HepG2 (cell line): ENCODE measurements at regions not wholly inside any gene's neighbourhood (a gene's known extent, or its start where the extent isn't known, plus 50 kb on each side); places are given as distances from the start of the nearest gene placed in this dataset.

Source experiments
- CENPX ChIP-seq: sonication (generic); formaldehyde crosslinking; IDR thresholded peaks from 2 replicates; pipeline ENCODE4 v1.9.0; 2021; ENCODE audit warnings: mild to moderate bottlenecking, missing genetic modification reagents, moderate library complexity
- EED ChIP-seq: sonication (generic); formaldehyde crosslinking; IDR thresholded peaks from 2 replicates; pipeline ENCODE4 v1.5.0; 2020; ENCODE audit warnings: mild to moderate bottlenecking, missing genetic modification reagents
- ESRRA ChIP-seq: sonication (generic); formaldehyde crosslinking; IDR thresholded peaks from 2 replicates; pipeline ENCODE4 v1.5.1; 2020; ENCODE audit warnings: mild to moderate bottlenecking, low read depth, missing genetic modification reagents
- MBNL3 ChIP-seq: fragments of 250-450 bp; sonication (Bioruptor Pico); conservative IDR thresholded peaks from 2 replicates; pipeline ENCODE4 v1.8.0; 2022; ENCODE audit warnings: mild to moderate bottlenecking, inconsistent platforms
- RXRA ChIP-seq: sonication (generic); formaldehyde crosslinking; IDR thresholded peaks from 2 replicates; pipeline ENCODE4 v1.5.1; 2020; ENCODE audit warnings: missing genetic modification reagents
- RXRB ChIP-seq: IDR thresholded peaks from 2 replicates; pipeline ENCODE4 v1.6.1; 2016; ENCODE audit warnings: borderline replicate concordance, missing genetic modification reagents, missing compliant biosample characterization
- SNRNP70 ChIP-seq: fragments of 200-400 bp; formaldehyde crosslinking; IDR thresholded peaks from 2 replicates; pipeline ENCODE4 v1.6.1; 2017; ENCODE audit warnings: mild to moderate bottlenecking, low read depth, low read length, moderate library complexity
- TBX2 ChIP-seq: sonication (generic); formaldehyde crosslinking; IDR thresholded peaks from 2 replicates; pipeline ENCODE4 v1.5.0; 2020; ENCODE audit warnings: missing genetic modification reagents, mild to moderate bottlenecking, borderline replicate concordance
- ZBTB1 ChIP-seq: sonication (generic); formaldehyde crosslinking; IDR thresholded peaks from 2 replicates; pipeline ENCODE4 v1.4.0; 2020; ENCODE audit warnings: missing genetic modification reagents, borderline replicate concordance
- ZFP36L1 ChIP-seq: sonication (generic); formaldehyde crosslinking; IDR thresholded peaks from 2 replicates; pipeline ENCODE4 v1.8.0; 2022; ENCODE audit warnings: mild to moderate bottlenecking, missing genetic modification reagents, moderate library complexity
- ZNF121 ChIP-seq: sonication (generic); formaldehyde crosslinking; IDR thresholded peaks from 2 replicates; pipeline ENCODE4 v1.5.0; 2020; ENCODE audit warnings: mild to moderate bottlenecking, missing genetic modification reagents
- ZNF746 ChIP-seq: sonication (generic); formaldehyde crosslinking; IDR thresholded peaks from 2 replicates; pipeline ENCODE4 v1.8.0; 2022; ENCODE audit warnings: mild to moderate bottlenecking, missing genetic modification reagents
- TF ChIP-seq, protein P1 (sequence below): sonication (generic); formaldehyde crosslinking; IDR thresholded peaks from 2 replicates; pipeline ENCODE4 v1.8.0; 2022; ENCODE audit warnings: mild to moderate bottlenecking, missing genetic modification reagents, moderate library complexity
- TF ChIP-seq, protein P2 (sequence below): sonication (generic); formaldehyde crosslinking; IDR thresholded peaks from 2 replicates; pipeline ENCODE4 v1.9.0; 2021; ENCODE audit warnings: missing genetic modification reagents, borderline replicate concordance
- TF ChIP-seq, protein P3 (sequence below): sonication (generic); formaldehyde crosslinking; IDR thresholded peaks from 2 replicates; pipeline ENCODE4 v1.8.0; 2022; ENCODE audit warnings: mild to moderate bottlenecking, missing genetic modification reagents, moderate library complexity
- TF ChIP-seq, protein P4 (sequence below): sonication (generic); formaldehyde crosslinking; IDR thresholded peaks from 2 replicates; pipeline ENCODE4 v1.4.0; 2020; ENCODE audit warnings: mild to moderate bottlenecking, missing genetic modification reagents
- TF ChIP-seq, protein P5 (sequence below): sonication (generic); formaldehyde crosslinking; IDR thresholded peaks from 2 replicates; pipeline ENCODE4 v1.4.0; 2020; ENCODE audit warnings: missing genetic modification reagents, borderline replicate concordance
- TF ChIP-seq, protein P6 (sequence below): sonication (generic); formaldehyde crosslinking; IDR thresholded peaks from 2 replicates; pipeline ENCODE4 v1.5.0; 2020; ENCODE audit warnings: missing genetic modification reagents
- TF ChIP-seq, protein P7 (sequence below): sonication (generic); formaldehyde crosslinking; conservative IDR thresholded peaks from 2 replicates; pipeline ENCODE4 v1.4.0; 2020; ENCODE audit warnings: missing genetic modification reagents

DNA sequence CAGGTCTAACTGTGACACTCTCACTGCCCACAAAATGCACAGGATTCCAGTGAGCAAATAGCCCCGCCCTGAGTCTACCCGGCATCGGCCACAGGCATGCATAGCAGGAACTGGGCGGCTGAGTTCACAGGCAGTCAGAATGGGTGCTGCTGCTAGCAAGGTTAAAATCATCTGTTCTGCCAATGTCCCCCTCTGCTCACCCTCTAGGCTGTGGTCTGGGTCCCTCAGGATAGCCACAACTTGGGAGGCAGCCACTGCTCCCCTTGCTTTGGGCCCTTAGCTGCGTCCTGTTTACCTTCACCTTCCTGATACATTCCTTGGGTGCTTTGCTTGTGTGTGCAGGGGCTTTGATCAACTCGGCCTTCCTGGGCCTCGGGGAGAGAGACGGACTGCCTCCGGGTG lies 232.9 kb upstream of the RGMA start (continued):
- TF ChIP-seq, protein P1, sequence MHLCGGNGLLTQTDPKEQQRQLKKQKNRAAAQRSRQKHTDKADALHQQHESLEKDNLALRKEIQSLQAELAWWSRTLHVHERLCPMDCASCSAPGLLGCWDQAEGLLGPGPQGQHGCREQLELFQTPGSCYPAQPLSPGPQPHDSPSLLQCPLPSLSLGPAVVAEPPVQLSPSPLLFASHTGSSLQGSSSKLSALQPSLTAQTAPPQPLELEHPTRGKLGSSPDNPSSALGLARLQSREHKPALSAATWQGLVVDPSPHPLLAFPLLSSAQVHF (CRISPR knock-in tag): no peak
- TF ChIP-seq, protein P2, sequence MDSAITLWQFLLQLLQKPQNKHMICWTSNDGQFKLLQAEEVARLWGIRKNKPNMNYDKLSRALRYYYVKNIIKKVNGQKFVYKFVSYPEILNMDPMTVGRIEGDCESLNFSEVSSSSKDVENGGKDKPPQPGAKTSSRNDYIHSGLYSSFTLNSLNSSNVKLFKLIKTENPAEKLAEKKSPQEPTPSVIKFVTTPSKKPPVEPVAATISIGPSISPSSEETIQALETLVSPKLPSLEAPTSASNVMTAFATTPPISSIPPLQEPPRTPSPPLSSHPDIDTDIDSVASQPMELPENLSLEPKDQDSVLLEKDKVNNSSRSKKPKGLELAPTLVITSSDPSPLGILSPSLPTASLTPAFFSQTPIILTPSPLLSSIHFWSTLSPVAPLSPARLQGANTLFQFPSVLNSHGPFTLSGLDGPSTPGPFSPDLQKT: no peak
- no peak for TF ChIP-seq ZNF746 (CRISPR knock-in tag)
- 0 out of 2 replicates have a peak, but pooled peaks have one; percentile 8 for TF ChIP-seq ZNF121 (CRISPR knock-in tag)
- no peak for TF ChIP-seq ESRRA
- peak; percentile 59; the same call in 1 of the 2 replicates for TF ChIP-seq RXRA (CRISPR knock-in tag)
- no peak for TF ChIP-seq EED (CRISPR knock-in tag)
- TF ChIP-seq, protein P3, sequence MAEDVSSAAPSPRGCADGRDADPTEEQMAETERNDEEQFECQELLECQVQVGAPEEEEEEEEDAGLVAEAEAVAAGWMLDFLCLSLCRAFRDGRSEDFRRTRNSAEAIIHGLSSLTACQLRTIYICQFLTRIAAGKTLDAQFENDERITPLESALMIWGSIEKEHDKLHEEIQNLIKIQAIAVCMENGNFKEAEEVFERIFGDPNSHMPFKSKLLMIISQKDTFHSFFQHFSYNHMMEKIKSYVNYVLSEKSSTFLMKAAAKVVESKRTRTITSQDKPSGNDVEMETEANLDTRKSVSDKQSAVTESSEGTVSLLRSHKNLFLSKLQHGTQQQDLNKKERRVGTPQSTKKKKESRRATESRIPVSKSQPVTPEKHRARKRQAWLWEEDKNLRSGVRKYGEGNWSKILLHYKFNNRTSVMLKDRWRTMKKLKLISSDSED (CRISPR knock-in tag): no peak
- peak; percentile 64; the same call in 1 of the 2 replicates for TF ChIP-seq TBX2
- TF ChIP-seq, protein P4, sequence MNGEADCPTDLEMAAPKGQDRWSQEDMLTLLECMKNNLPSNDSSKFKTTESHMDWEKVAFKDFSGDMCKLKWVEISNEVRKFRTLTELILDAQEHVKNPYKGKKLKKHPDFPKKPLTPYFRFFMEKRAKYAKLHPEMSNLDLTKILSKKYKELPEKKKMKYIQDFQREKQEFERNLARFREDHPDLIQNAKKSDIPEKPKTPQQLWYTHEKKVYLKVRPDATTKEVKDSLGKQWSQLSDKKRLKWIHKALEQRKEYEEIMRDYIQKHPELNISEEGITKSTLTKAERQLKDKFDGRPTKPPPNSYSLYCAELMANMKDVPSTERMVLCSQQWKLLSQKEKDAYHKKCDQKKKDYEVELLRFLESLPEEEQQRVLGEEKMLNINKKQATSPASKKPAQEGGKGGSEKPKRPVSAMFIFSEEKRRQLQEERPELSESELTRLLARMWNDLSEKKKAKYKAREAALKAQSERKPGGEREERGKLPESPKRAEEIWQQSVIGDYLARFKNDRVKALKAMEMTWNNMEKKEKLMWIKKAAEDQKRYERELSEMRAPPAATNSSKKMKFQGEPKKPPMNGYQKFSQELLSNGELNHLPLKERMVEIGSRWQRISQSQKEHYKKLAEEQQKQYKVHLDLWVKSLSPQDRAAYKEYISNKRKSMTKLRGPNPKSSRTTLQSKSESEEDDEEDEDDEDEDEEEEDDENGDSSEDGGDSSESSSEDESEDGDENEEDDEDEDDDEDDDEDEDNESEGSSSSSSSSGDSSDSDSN (CRISPR knock-in tag): peak; percentile 39; the same call in 1 of the 2 replicates
- no peak for TF ChIP-seq MBNL3 (CRISPR knock-in tag)
- TF ChIP-seq ZBTB1 (CRISPR knock-in tag): no peak
- TF ChIP-seq CENPX (CRISPR knock-in tag): no peak
- peak; percentile 34; the same call in 1 of the 2 replicates for TF ChIP-seq RXRB (CRISPR knock-in tag)
- no peak for TF ChIP-seq ZFP36L1 (CRISPR knock-in tag)
- TF ChIP-seq, protein P5, sequence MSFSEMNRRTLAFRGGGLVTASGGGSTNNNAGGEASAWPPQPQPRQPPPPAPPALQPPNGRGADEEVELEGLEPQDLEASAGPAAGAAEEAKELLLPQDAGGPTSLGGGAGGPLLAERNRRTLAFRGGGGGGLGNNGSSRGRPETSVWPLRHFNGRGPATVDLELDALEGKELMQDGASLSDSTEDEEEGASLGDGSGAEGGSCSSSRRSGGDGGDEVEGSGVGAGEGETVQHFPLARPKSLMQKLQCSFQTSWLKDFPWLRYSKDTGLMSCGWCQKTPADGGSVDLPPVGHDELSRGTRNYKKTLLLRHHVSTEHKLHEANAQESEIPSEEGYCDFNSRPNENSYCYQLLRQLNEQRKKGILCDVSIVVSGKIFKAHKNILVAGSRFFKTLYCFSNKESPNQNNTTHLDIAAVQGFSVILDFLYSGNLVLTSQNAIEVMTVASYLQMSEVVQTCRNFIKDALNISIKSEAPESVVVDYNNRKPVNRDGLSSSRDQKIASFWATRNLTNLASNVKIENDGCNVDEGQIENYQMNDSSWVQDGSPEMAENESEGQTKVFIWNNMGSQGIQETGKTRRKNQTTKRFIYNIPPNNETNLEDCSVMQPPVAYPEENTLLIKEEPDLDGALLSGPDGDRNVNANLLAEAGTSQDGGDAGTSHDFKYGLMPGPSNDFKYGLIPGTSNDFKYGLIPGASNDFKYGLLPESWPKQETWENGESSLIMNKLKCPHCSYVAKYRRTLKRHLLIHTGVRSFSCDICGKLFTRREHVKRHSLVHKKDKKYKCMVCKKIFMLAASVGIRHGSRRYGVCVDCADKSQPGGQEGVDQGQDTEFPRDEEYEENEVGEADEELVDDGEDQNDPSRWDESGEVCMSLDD (CRISPR knock-in tag): no peak
- TF ChIP-seq, protein P6, sequence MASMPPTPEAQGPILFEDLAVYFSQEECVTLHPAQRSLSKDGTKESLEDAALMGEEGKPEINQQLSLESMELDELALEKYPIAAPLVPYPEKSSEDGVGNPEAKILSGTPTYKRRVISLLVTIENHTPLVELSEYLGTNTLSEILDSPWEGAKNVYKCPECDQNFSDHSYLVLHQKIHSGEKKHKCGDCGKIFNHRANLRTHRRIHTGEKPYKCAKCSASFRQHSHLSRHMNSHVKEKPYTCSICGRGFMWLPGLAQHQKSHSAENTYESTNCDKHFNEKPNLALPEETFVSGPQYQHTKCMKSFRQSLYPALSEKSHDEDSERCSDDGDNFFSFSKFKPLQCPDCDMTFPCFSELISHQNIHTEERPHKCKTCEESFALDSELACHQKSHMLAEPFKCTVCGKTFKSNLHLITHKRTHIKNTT (CRISPR knock-in tag): no peak
- TF ChIP-seq, protein P7, sequence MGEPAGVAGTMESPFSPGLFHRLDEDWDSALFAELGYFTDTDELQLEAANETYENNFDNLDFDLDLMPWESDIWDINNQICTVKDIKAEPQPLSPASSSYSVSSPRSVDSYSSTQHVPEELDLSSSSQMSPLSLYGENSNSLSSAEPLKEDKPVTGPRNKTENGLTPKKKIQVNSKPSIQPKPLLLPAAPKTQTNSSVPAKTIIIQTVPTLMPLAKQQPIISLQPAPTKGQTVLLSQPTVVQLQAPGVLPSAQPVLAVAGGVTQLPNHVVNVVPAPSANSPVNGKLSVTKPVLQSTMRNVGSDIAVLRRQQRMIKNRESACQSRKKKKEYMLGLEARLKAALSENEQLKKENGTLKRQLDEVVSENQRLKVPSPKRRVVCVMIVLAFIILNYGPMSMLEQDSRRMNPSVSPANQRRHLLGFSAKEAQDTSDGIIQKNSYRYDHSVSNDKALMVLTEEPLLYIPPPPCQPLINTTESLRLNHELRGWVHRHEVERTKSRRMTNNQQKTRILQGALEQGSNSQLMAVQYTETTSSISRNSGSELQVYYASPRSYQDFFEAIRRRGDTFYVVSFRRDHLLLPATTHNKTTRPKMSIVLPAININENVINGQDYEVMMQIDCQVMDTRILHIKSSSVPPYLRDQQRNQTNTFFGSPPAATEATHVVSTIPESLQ (CRISPR knock-in tag): no peak
- TF ChIP-seq SNRNP70: no peak
